Upper lobe of left lung (tissue), 4 donors: ENCODE measurements at regions not wholly inside any gene's neighbourhood (a gene's known extent, or its start where the extent isn't known, plus 50 kb on each side); places are given as distances from the start of the nearest gene placed in this dataset.

Experiments
- POLR2A ChIP-seq, 4 donors: fragments of 450-650 bp; IDR thresholded peaks; one replicate each; pipeline ENCODE4 v1.5.1; 2016 to 2017; ENCODE audit warnings: antibody characterized with exemption in 4 of 4, mild to moderate bottlenecking in 2 of 4
- TF ChIP-seq, protein P1 (sequence below), 6 experiments: fragments of 450-650 bp in 4 of 6; fragments of 200-600 bp in 2 of 6; sonication (generic) in 2 of 6; IDR thresholded peaks; one replicate each; pipeline ENCODE4 v1.5.1; 2016 to 2019; ENCODE audit warnings: antibody characterized with exemption in 6 of 6

DNA sequence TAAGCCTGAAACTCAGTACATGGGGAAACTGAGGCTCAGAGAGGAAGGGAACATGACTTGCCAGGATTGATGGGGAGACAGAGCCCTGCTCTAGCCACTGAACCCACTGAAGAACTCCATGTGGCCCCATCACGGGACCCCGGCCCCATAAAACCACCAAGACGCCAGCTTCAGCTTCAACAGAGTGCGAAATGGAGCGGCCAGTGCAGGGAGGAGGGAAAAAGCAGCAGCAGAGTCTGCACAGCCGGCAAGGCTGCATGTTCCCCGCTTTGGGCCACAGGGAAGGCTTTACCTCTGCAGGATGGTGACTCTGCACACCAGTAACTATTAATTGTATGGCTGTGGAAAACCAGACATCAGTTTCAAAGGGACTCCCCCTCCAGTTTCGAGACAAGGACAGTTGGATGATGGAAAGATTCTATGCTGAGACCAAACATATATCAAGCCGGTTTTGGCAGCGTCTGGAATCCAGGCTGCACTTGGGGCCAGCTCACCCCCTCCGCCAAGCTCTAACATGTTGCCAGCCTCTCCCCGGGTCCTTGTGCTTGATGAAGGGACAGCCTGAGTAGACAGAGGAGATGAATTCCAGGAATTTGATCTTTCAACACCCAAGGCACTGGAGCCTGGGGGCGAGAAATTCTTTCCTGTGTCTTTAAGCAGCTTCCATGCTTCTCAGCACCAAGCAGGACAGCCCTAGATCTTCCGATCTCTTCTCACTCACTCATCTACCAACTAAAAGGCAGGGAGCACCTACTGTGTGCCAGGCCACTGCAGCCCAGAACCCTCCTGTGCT, 55.7 kb upstream of the BCL11B start:
- TF ChIP-seq, protein P1, sequence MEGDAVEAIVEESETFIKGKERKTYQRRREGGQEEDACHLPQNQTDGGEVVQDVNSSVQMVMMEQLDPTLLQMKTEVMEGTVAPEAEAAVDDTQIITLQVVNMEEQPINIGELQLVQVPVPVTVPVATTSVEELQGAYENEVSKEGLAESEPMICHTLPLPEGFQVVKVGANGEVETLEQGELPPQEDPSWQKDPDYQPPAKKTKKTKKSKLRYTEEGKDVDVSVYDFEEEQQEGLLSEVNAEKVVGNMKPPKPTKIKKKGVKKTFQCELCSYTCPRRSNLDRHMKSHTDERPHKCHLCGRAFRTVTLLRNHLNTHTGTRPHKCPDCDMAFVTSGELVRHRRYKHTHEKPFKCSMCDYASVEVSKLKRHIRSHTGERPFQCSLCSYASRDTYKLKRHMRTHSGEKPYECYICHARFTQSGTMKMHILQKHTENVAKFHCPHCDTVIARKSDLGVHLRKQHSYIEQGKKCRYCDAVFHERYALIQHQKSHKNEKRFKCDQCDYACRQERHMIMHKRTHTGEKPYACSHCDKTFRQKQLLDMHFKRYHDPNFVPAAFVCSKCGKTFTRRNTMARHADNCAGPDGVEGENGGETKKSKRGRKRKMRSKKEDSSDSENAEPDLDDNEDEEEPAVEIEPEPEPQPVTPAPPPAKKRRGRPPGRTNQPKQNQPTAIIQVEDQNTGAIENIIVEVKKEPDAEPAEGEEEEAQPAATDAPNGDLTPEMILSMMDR (IDR thresholded peaks at IDR 0.05), result no peak
- TF ChIP-seq POLR2A (IDR thresholded peaks at IDR 0.05), result no peak
